Endometrium (tissue), 2 donors: ENCODE measurements at regions not wholly inside any gene's neighbourhood (a gene's known extent, or its start where the extent isn't known, plus 50 kb on each side); places are given as distances from the start of the nearest gene placed in this dataset.

Experiments used
- FAIRE-seq: peaks from 2 replicates; lab custom pipeline; 2012; peaks lifted over from hg19 to GRCh38; lab: Jason Lieb, UNC
- donor health status: control.
- donor health status: control.

- FAIRE-seq = no peak
These were observed 193.2 kb upstream of the MAP3K1 start for GRCh38 chr5:56622141-56622540.

GRCh38 chr5:56620903-56621677, 194.3 kb upstream of the MAP3K1 start:
- FAIRE-seq = no peak

- FAIRE-seq = no peak
These were observed 197.4 kb upstream of the MAP3K1 start for GRCh38 chr5:56617998-56618397.

DNA sequence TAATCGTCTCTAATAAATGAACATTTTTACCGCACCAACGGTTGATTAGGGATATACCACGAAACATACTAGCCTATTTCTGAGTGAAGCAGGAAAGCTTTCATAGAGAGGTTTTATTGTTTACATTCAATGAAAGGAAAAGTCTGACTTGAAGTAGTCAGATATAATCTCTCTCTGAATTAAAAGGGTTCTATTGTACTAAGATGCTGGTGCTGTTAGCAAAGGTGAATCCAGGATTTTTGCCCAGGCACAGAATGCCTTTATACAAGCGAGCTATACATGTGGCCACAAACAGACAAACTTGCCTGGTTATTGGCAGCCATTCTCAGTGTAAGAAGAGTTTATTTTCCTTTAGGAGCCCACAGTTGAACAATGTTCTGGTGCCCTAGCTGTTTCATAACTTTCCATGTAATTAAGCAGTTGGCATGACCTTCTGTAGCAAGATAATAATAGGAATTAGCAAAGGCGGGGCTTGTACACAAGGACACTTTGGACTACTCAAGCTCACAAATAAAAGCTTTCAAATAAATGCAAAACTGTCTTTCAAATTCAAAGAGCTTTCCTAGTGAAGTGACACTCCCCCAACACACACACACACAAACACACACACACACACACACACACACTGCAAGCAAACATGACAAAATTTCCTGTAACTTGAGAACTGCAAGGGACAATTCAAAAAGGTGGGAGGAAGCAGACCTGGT, 198.7 kb upstream of the MAP3K1 start:
- no peak for FAIRE-seq

- peak; percentile 12 for FAIRE-seq
These were observed 199.8 kb upstream of the MAP3K1 start for GRCh38 chr5:56615361-56616153.

GRCh38 chr5:56612759-56613158, 202.6 kb upstream of the MAP3K1 start:
- no peak for FAIRE-seq

DNA sequence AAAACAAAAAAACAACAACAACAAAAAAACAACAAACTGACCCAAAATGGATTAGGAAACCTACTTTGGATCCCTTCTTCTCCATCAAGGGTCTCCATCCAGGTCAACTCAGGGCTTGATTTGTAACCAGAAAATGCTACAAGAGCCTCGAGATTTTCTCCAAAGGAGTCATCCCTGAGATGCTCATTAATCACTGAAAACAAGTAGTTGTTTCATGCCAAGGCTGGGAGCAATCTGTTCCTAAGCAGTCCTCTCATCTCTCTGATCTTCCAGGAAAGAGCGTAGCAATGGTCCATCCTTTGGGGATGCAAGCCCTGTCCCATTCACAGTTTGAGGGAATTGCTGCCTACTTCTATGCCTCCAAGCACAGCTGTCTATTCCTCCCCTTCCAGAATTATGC, 203.0 kb upstream of the MAP3K1 start:
- FAIRE-seq = no peak

- FAIRE-seq = no peak
These were observed 205.2 kb upstream of the MAP3K1 start for GRCh38 chr5:56610093-56610698.

GRCh38 chr5:56608217-56608925, 207.0 kb upstream of the MAP3K1 start:
- FAIRE-seq = no peak

DNA sequence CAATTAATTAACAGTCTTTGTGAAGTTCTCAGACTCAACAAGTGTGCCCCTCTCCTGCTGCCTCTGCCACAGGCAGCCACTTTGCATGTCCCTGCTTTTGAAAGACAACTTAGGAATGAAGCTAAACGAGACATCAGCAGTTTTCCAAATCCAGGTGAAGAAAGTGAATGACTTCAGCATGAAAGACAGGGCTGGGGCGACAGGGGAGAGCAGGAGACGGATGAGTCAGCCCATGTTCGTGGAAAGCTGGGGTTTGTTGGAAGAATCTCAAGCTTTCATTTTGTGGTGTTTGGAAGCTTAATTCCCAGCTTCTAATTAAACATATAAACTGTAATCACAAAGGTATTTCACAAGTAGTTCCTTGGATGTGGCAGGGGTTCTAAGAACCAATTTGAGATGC, 207.8 kb upstream of the MAP3K1 start:
- no peak for FAIRE-seq

DNA sequence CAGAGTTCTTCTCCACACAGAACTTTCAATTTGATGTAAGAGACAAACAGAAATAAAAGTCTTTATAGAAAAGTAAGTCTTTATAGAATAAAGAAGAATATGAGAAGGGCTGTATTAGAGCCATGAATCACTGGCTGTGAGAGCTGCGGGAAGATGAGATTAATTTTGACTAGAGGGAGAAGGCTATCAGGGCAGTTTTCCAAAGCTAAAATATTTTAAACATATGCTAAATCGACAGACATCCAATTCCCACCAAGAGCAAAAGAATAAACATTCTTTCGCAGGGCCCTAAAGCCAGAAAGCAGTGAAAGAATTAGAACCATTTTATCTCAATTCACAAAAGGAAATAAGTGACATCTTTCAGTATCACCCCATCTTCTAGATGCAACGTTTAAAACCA, 208.3 kb upstream of the MAP3K1 start:
- FAIRE-seq = no peak

GRCh38 chr5:56606192-56606591, 209.2 kb upstream of the MAP3K1 start:
- FAIRE-seq = no peak

GRCh38 chr5:56605231-56605630, 210.1 kb upstream of the MAP3K1 start:
- FAIRE-seq = no peak

- no peak for FAIRE-seq
These were observed 213.7 kb upstream of the MAP3K1 start for GRCh38 chr5:56601641-56602071.

DNA sequence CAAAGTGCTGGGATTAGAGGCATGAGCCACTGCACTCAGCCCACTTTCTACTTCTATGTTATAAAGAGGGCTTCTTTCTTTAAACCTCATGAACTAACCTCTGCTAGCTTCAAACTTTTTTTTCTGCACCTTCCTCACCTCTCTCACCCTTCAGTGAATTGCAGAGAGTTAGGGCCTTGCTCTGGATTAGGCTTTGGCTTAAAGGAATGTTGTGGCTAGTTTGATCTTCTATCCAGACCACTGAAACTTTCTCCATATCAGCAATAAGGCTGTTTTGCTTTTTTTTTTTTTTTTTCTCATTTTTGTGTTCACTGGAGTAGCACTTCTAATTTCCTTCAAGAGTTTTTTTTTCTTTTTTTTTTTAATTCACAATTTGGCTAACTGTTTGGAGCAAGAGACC, 216.4 kb upstream of the MAP3K1 start:
- no peak for FAIRE-seq

- FAIRE-seq = no peak
These were observed 219.2 kb upstream of the MAP3K1 start for GRCh38 chr5:56596155-56596554.

- FAIRE-seq = no peak
These were observed 219.8 kb upstream of the MAP3K1 start for GRCh38 chr5:56595566-56595965.

- no peak for FAIRE-seq
These were observed 220.6 kb upstream of the MAP3K1 start for GRCh38 chr5:56594792-56595191.

- no peak for FAIRE-seq
These were observed 224.3 kb upstream of the MAP3K1 start for GRCh38 chr5:56591081-56591480.

DNA sequence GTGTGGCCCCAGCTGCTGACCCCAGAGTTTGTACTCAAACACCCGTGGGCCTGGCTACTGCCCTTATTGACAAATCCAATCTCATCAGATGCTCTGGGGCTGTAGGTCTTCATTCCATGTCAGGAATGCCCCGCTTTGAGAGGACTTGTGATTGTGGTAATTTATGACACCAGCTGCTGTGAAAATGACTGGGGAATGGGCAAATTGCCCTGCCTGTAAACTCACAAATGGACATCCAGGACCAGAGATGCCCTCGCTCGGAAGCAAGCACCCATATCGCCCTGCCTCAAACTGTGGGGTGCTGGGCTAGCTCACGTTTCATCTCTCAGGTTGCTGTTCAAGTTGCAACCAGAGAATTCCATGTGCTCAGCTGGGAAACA, 225.9 kb upstream of the MAP3K1 start:
- FAIRE-seq = no peak

DNA sequence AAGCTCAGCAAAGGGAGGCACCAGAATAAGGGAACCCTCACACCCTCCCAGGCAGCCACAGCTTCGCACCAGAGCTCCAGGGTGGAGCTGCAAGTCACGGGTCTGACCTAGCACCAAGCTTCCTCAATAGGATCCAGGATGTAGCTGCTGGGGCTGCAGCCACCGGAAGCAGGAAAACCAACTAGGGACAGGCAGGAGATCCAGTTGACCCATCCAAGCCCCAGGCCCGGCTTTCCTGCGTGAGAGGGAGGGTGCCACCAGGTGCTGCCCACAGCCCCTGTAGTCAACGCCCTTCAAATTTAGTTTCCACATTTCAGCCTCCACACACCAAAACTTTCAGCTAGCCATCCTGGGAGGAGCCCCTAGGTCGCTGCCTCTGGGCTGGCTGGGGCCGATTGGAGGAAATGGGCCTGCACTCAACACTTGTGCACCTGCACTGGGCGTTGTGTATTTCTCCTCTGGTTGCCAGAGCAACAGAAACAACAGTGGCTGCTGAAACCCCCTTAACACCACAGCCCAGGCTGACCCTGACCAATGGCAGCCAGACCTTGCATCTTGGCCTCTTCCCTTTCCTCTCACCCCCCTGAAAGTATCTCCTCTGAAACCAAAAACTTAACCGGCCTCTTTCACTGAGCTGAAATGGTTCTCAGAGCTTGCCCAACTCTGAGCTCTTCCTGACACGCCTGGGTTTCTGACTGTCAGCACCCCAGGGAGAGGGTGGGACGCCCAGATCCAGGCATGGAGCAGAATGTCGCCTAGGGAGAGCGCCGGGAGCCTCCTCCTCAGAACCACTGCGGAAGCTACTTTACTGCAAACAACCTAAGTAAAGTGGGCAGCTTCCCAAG, 226.5 kb upstream of the MAP3K1 start:
- FAIRE-seq = no peak
